Kidney tubule cell (primary cell): ENCODE measurements at regions not wholly inside any gene's neighbourhood (a gene's known extent, or its start where the extent isn't known, plus 50 kb on each side); places are given as distances from the start of the nearest gene placed in this dataset.
"Not testable (repeated sequence)": the region's sequence is repeated elsewhere in the genome, so short reads cannot be mapped to it uniquely, and the experiment has no call there.

Experiments
- DNase-seq: peaks from one replicate; pipeline ENCODE4 v3.0.0-alpha.2; 2018; ENCODE audit warnings: low spot score

GRCh38 chr10:23754941-23755340 lies 316.1 kb downstream of the OTUD1 start:
- no peak for DNase-seq

DNA sequence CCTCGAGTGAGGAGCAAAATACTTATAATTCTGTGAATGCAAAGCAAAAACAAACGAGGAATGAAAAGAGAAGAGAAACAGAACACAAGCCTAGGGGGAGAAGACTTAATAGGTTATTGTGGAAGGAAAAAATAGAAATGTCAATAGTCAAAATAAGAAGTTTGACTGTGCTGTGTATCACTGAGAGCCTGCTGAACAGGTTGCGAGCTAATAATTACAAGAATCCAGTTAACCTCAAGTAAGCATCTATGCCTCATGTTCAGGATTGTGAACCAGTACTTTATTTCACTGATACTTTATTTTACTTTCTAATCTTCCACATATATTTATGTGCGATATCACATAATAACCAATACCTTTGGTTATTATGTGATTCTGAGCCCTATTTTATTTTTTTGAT lies 316.7 kb downstream of the OTUD1 start:
- DNase-seq = peak; percentile 28

DNA sequence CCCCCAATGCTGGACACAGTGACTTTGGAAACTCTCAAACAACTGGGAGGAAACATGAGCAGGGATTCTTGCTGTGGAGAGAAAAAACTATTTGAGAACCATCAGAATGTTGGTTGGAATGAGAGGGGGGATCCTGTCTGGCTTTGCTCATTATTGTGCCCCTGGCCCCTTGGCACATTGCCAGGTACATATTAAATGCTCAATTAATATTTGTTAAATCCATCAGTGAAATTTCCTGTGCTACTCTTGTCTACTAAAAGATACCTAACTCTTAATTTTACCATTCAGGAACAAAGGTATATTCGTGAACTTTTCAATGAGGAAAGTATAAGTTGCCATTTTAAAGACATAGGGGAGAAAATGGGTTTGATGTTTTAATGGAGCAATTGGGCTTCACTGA lies 329.4 kb downstream of the OTUD1 start:
- DNase-seq = no peak

- DNase-seq = no peak
Measured at GRCh38 chr10:23777153-23777552, 338.3 kb downstream of the OTUD1 start.

- peak; percentile 56 for DNase-seq
Measured at GRCh38 chr10:23779301-23779700, 340.4 kb downstream of the OTUD1 start.

DNA sequence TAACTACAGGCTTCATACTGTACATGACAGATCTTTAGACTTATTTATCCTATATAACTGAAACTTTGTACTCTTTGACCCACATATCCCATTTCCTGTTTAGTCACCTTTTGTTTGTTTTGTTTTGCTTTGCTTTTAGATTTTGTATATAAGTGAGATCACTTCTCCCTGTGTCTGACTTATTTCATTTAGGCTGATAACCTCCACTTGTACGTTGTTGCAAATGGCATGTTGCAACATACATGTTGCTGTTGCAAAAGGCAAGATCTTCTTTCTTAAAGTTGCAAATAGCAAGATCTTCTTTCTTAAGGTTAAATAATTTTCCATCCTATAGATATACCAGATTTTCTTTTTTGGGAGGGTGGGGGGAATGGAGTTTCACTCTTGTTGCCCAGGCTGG lies 341.5 kb downstream of the OTUD1 start:
- DNase-seq = no peak

DNA sequence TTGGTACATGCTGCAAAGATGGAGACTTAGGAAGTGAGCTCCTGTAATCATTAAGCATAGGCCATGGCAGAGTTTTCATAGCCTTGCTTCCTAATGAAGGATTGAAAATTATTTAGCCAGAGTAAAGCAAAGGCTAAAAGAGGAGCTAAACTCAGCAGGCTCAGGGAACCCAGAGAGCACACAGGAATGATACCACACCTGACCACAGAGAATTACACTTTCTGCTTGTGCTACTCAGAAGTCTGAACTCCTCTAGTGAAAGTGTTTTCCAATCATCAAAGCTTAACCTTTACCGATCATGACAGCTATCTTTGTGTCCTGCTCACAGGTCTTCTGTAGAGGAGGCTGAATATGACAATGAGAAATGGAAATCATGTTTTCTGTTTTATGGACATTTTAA lies 347.7 kb downstream of the OTUD1 start:
- no peak for DNase-seq

- no peak for DNase-seq
Measured at GRCh38 chr10:23793577-23793976, 354.7 kb downstream of the OTUD1 start.

DNA sequence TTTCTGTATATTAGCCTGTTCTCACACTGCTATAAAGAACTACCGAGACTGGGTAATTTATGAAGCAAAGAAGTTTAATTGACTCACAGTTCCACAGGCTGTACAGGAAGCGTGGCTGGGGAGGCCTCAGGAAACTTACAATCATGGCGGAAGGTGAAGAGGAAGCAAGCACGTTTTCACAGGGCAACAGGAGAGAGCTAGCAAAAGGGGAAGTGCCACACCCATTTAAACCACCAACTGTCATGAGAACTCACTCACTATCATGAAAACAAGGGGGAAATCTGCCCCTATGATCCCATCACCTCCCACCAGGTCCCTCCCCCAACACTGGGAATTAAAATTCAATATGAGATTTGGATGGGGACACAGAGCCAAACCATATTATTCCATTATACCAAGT lies 358.6 kb downstream of the OTUD1 start:
- not testable (repeated sequence) for DNase-seq

DNA sequence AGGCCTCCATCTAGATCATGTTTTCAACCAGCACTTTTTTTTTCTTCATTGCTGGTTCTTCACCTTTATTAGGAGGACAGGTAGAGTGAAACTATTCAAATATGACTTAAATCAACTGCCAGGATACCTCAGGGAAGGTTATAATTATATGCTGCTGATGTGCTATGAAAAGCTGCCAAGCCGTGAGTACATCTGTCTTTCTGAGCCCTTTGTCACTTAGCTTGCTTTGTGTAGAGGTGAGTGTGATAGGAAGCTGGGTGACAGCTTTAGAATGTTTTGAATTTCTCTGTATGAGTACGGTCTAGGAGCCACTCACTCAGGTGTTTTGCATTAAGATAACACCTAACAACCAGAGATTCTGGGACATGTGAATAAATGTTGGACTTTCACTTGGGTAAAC lies 365.2 kb downstream of the OTUD1 start:
- DNase-seq = no peak

DNA sequence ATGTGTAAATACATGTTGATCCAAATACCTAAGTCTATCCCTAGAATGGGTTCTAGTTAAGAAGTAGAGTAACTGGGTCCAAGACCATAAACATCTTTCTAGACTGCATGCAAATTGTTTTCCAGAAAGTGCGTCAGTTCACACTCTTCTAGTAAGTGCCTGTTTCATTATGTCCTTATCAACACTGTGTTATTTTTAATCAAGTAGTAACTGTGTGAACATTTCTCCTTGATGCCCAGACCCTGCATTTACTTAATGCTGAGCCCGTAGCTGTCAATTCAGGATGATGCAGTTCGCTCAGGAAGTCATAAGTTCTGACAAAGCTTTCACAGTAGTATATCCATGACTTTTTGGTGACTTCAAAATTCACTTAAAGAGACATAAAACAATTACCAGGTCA lies 374.8 kb downstream of the OTUD1 start:
- DNase-seq = no peak

DNA sequence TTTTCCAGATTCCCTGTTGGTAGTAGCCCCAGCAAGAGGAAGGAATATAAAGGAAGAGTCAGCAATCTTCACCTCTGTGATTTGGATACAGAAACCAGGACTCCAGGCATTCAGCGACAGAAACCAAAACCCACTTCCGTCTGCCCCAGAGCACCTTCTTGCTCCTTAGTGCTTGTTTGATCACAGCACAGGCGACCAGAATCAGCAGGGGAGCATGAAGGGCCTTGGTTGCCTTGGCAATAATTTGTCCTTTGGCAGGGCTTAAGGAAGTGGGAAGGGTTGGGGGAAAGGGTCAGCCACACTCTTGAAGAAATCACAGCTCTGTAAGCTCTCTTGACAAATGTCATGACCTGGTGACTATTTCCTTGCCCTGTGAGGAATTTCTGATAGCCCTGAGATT lies 379.6 kb downstream of the OTUD1 start:
- no peak for DNase-seq

DNA sequence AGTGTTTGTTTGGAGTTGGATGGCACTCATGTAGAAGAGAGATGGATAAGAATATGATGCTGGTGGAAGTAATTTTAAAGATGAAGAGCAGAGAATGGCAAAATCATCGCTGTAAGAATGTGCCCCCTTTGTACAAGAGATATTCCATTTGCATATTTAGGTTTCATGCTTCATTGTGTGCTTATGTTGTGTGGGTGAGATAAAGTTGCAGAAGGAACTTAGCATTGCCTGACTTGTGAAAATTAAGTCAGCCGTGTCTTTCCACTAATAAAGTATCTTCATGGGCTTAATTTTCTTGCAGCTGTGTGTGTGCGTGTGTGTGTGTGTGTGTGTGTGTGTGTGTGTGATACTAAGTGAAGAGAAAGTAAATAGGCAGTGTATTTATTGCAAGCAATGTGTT lies 381.9 kb downstream of the OTUD1 start:
- DNase-seq = no peak

DNA sequence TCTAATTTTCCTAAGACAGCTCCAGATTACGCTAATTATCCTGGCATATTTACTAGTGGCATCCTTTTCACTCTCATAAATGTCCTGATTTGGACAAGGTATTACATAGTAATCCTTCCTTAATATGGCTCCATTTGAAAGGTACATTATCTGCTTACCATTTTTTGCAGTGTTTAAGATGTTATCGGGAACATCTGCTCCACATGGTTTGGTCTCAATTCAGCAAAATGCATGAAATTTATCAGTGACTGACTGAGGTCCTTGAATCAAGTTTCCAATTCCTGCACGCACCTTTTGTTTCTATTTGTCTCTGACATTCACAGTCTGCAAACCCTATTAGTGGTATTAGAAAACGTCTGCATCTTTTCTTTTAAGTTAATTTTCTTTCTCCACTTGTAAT lies 384.1 kb upstream of the KIAA1217 start:
- DNase-seq = no peak

GRCh38 chr10:23826421-23826820 lies 382.5 kb upstream of the KIAA1217 start:
- peak; percentile 45 for DNase-seq

GRCh38 chr10:23829556-23829955 lies 379.4 kb upstream of the KIAA1217 start:
- DNase-seq = no peak

GRCh38 chr10:23834091-23834490 lies 374.8 kb upstream of the KIAA1217 start:
- no peak for DNase-seq

DNA sequence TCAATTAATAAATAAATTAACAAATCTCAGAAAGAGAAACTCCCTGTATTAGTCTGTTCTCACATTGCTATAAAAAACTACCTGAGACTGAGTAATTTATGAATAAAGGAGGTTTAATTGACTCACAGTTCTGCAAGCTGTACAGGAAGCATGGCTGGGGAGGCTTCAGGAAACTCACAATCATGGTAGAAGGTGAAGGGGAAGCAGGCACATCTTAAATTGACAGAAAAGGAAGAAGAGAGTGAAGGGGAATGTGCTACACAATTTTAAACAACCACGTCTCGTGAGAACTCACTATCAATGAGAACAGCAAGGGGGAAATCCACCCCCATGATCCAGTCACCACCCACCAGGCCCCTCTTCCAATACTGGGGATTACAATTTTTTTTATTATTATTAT lies 358.3 kb upstream of the KIAA1217 start:
- no peak for DNase-seq

GRCh38 chr10:23859598-23859997 lies 349.3 kb upstream of the KIAA1217 start:
- DNase-seq = no peak

GRCh38 chr10:23864631-23865147 lies 344.2 kb upstream of the KIAA1217 start:
- DNase-seq = no peak

GRCh38 chr10:23866985-23867384 lies 342.0 kb upstream of the KIAA1217 start:
- DNase-seq = not testable (repeated sequence)

GRCh38 chr10:23868121-23868520 lies 340.8 kb upstream of the KIAA1217 start:
- DNase-seq = no peak

GRCh38 chr10:23869548-23869947 lies 339.4 kb upstream of the KIAA1217 start:
- no peak for DNase-seq

- DNase-seq = no peak
Measured at GRCh38 chr10:23869996-23870395, 338.9 kb upstream of the KIAA1217 start.
